ENCODE measurements at regions not wholly inside any gene's neighbourhood (a gene's known extent, or its start where the extent isn't known, plus 50 kb on each side); places are given as distances from the start of the nearest gene placed in this dataset.

GRCh38 chr4:59945716-59946115, 1254.4 kb upstream of the ADGRL3 start:
- H3K79me2 ChIP-seq (ENCODE audit: insufficient read depth) = no peaks in the 10 kb centered on the region
- H3K4me2 ChIP-seq (ENCODE audit: unreplicated experiment) = no peak overlapping the region
- no peak overlapping the region for H3K4me3 ChIP-seq
- no peaks in the 10 kb centered on the region for H3K36me3 ChIP-seq (ENCODE audit: low read depth)
- H3K9me2 ChIP-seq (ENCODE audit: insufficient read depth) = no peaks in the 10 kb centered on the region
- no peaks in the 10 kb centered on the region for H4K20me1 ChIP-seq (ENCODE audit: insufficient read depth)
- H3K27ac ChIP-seq = no peak overlapping the region
- TF ChIP-seq EZH2phosphoT487 (IDR thresholded peaks at IDR 0.05; ENCODE audit: insufficient read depth, low read depth) (no peak), EZH2 (IDR thresholded peaks at IDR 0.05; ENCODE audit: insufficient read depth, poor library complexity, severe bottlenecking) (no peak)
- H3F3A ChIP-seq (ENCODE audit: insufficient read depth) = no peaks in the 10 kb centered on the region
- H2AFZ ChIP-seq = no peak overlapping the region
- H3K27me3 ChIP-seq (replicated peaks; ENCODE audit: insufficient read depth) = no peaks in the 10 kb centered on the region
- H3K9ac ChIP-seq = no peak overlapping the region
- 0 to 4% methylated on average over 1 of the region's 1 CpG for WGBS, 2 experiments (ENCODE audit: low coverage in 1 of 2, low lambda C conversion rate in 2 of 2, missing lambda C conversion rate in 2 of 2)
- no peak for DNase-seq
- no peaks in the 10 kb centered on the region for H3K9me3 ChIP-seq (ENCODE audit: low read depth)
- in situ Hi-C loops (cut with MboI) = no loop called here
- H3K4me1 ChIP-seq (ENCODE audit: insufficient read depth) = no peaks in the 10 kb centered on the region

DNA sequence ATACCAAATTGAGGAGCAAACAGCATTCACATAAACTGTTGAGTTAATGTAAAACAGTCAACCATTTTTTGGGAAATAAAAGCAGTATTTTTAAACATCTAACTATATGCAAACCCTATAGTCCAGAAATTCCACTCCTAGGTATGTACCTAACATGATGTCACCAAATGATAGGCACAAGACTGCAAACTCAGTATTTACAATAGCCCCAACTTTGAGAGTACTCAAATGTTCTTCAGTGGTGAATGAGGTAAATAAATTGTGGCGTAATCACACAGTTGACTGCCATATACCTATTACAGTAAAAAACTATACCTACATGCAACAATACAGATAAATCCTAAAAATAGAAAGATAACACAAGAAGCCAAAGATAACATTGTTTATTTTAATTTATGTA, 1243.8 kb upstream of the ADGRL3 start:
- no peak for DNase-seq
- in situ Hi-C loops (cut with MboI) = no loop called here
- H2AFZ ChIP-seq = no peak overlapping the region
- H3K79me2 ChIP-seq (ENCODE audit: insufficient read depth) = no peaks in the 10 kb centered on the region
- H3K36me3 ChIP-seq (ENCODE audit: low read depth) = no peaks in the 10 kb centered on the region
- no peaks in the 10 kb centered on the region for H3K4me1 ChIP-seq (ENCODE audit: insufficient read depth)
- TF ChIP-seq EZH2phosphoT487 (IDR thresholded peaks at IDR 0.05; ENCODE audit: insufficient read depth, low read depth) (no peak), EZH2 (IDR thresholded peaks at IDR 0.05; ENCODE audit: insufficient read depth, poor library complexity, severe bottlenecking) (no peak)
- H3K4me3 ChIP-seq = no peak overlapping the region
- H3K4me2 ChIP-seq (ENCODE audit: unreplicated experiment) = no peak overlapping the region
- H3K9ac ChIP-seq = no peak overlapping the region
- no peak overlapping the region for H3K27ac ChIP-seq
- 36 to 45% methylated on average over 1 of the region's 1 CpG for WGBS, 2 experiments (ENCODE audit: low coverage in 1 of 2, low lambda C conversion rate in 2 of 2, missing lambda C conversion rate in 2 of 2)
- H3K9me3 ChIP-seq (ENCODE audit: low read depth) = no peaks in the 10 kb centered on the region
- no peaks in the 10 kb centered on the region for H3F3A ChIP-seq (ENCODE audit: insufficient read depth)
- no peaks in the 10 kb centered on the region for H3K27me3 ChIP-seq (replicated peaks; ENCODE audit: insufficient read depth)
- no peaks in the 10 kb centered on the region for H4K20me1 ChIP-seq (ENCODE audit: insufficient read depth)
- no peaks in the 10 kb centered on the region for H3K9me2 ChIP-seq (ENCODE audit: insufficient read depth)

- Histone ChIP-seq H3K4me3 (no peak overlapping the region), H4K20me1 (ENCODE audit: insufficient read depth) (no peaks in the 10 kb centered on the region), H3K27ac (no peak overlapping the region), H3K27me3 (replicated peaks; ENCODE audit: insufficient read depth) (no peaks in the 10 kb centered on the region), H3K9ac (no peak overlapping the region), H3K4me2 (ENCODE audit: unreplicated experiment) (no peak overlapping the region), H3F3A (ENCODE audit: insufficient read depth) (no peaks in the 10 kb centered on the region), H3K4me1 (ENCODE audit: insufficient read depth) (no peaks in the 10 kb centered on the region), H3K9me2 (ENCODE audit: insufficient read depth) (no peaks in the 10 kb centered on the region), H2AFZ (no peak overlapping the region), H3K9me3 (ENCODE audit: low read depth) (no peaks in the 10 kb centered on the region), H3K36me3 (ENCODE audit: low read depth) (no peaks in the 10 kb centered on the region), H3K79me2 (ENCODE audit: insufficient read depth) (no peaks in the 10 kb centered on the region)
- DNase-seq = no peak
- in situ Hi-C loops (cut with MboI) = no loop called here
- no peak for TF ChIP-seq EZH2phosphoT487 (IDR thresholded peaks at IDR 0.05; ENCODE audit: insufficient read depth, low read depth)
- no peak for TF ChIP-seq EZH2 (IDR thresholded peaks at IDR 0.05; ENCODE audit: insufficient read depth, poor library complexity, severe bottlenecking)
- 11 to 14% methylated on average over 6 of the region's 6 CpGs for WGBS, 2 experiments (ENCODE audit: low coverage in 1 of 2, low lambda C conversion rate in 2 of 2, missing lambda C conversion rate in 2 of 2)
Measured at GRCh38 chr4:59960143-59960542, 1240.0 kb upstream of the ADGRL3 start.

- no peak for DNase-seq
- Histone ChIP-seq H3K36me3 (ENCODE audit: low read depth) (no peaks in the 10 kb centered on the region), H3K4me2 (ENCODE audit: unreplicated experiment) (no peak overlapping the region), H2AFZ (no peak overlapping the region), H4K20me1 (ENCODE audit: insufficient read depth) (no peaks in the 10 kb centered on the region), H3F3A (ENCODE audit: insufficient read depth) (no peaks in the 10 kb centered on the region), H3K9me3 (ENCODE audit: low read depth) (no peaks in the 10 kb centered on the region), H3K4me1 (ENCODE audit: insufficient read depth) (no peaks in the 10 kb centered on the region), H3K9me2 (ENCODE audit: insufficient read depth) (no peaks in the 10 kb centered on the region), H3K27me3 (replicated peaks; ENCODE audit: insufficient read depth) (no peaks in the 10 kb centered on the region), H3K79me2 (ENCODE audit: insufficient read depth) (no peaks in the 10 kb centered on the region), H3K9ac (no peak overlapping the region), H3K27ac (no peak overlapping the region), H3K4me3 (no peak overlapping the region)
- no peak for TF ChIP-seq EZH2phosphoT487 (IDR thresholded peaks at IDR 0.05; ENCODE audit: insufficient read depth, low read depth)
- in situ Hi-C loops (cut with MboI) = no loop called here
Measured at GRCh38 chr4:59966758-59967157, 1233.4 kb upstream of the ADGRL3 start.

GRCh38 chr4:59968796-59969195, 1231.3 kb upstream of the ADGRL3 start:
- Histone ChIP-seq H3K4me2 (ENCODE audit: unreplicated experiment) (no peak overlapping the region), H3K79me2 (ENCODE audit: insufficient read depth) (no peaks in the 10 kb centered on the region), H3K9me3 (ENCODE audit: low read depth) (no peaks in the 10 kb centered on the region), H3K9ac (no peak overlapping the region), H3F3A (ENCODE audit: insufficient read depth) (no peaks in the 10 kb centered on the region), H3K4me1 (ENCODE audit: insufficient read depth) (no peaks in the 10 kb centered on the region), H3K36me3 (ENCODE audit: low read depth) (no peaks in the 10 kb centered on the region), H3K4me3 (no peak overlapping the region), H3K9me2 (ENCODE audit: insufficient read depth) (no peaks in the 10 kb centered on the region), H4K20me1 (ENCODE audit: insufficient read depth) (no peaks in the 10 kb centered on the region), H3K27ac (no peak overlapping the region), H3K27me3 (replicated peaks; ENCODE audit: insufficient read depth) (no peaks in the 10 kb centered on the region), H2AFZ (no peak overlapping the region)
- DNase-seq = no peak
- in situ Hi-C loops (cut with MboI) = no loop called here
- no peak for TF ChIP-seq EZH2 (IDR thresholded peaks at IDR 0.05; ENCODE audit: insufficient read depth, poor library complexity, severe bottlenecking)
- no peak for TF ChIP-seq EZH2phosphoT487 (IDR thresholded peaks at IDR 0.05; ENCODE audit: insufficient read depth, low read depth)
- WGBS, 2 experiments (ENCODE audit: low coverage in 1 of 2, low lambda C conversion rate in 2 of 2, missing lambda C conversion rate in 2 of 2) = 28 to 30% methylated on average over 5 of the region's 5 CpGs

All from GM23248 (cell line).